H1 (cell line): ENCODE measurements at regions not wholly inside any gene's neighbourhood (a gene's known extent, or its start where the extent isn't known, plus 50 kb on each side); places are given as distances from the start of the nearest gene placed in this dataset.

ENCODE experiments used
- CTCF ChIA-PET: fragments of 300-600 bp; sonication (Branson Sonifier 250); formaldehyde crosslinking; loops from one replicate; lab custom pipeline; 2021; ENCODE audit not compliant: partially characterized antibody; lab: Charles Lee
- POLR2A ChIA-PET: fragments of 300-600 bp; sonication (Branson Sonifier 250); formaldehyde crosslinking; loops from one replicate; lab custom pipeline; 2021; ENCODE audit warnings: inconsistent platforms; ENCODE audit not compliant: partially characterized antibody; lab: Charles Lee
- DNase-seq, 2 experiments: peaks; one replicate each; pipeline versions ENCODE4 v3.0.0 to v3.0.0-alpha.2; 2010 to 2022; ENCODE audit warnings: low spot score in 2 of 2, low read depth in 1 of 2, mixed read lengths in 1 of 2
- FAIRE-seq: peaks from 2 replicates; lab custom pipeline; 2011; peaks lifted over from hg19 to GRCh38; lab: Jason Lieb, UNC
- H2AFZ ChIP-seq: 2 replicates; pipeline ENCODE4 v1.8.1; 2012; ENCODE audit warnings: low read length, inconsistent platforms
- H2AK5ac ChIP-seq: 2 replicates; pipeline ENCODE4 v1.6.1; 2013; ENCODE audit warnings: low read depth, low read length
- H2BK120ac ChIP-seq: replicated peaks from 2 replicates; pipeline ENCODE3; 2013; ENCODE audit warnings: low read depth, low read length, inconsistent platforms
- H2BK12ac ChIP-seq: 2 replicates; pipeline ENCODE4 v1.6.1; 2013; ENCODE audit warnings: low read depth, low read length
- H2BK15ac ChIP-seq: 2 replicates; pipeline ENCODE4 v1.6.1; 2013; ENCODE audit warnings: low read length
- H2BK20ac ChIP-seq: 2 replicates; pipeline ENCODE4 v1.6.1; 2013; ENCODE audit warnings: low read length
- H2BK5ac ChIP-seq: 2 replicates; pipeline ENCODE4 v1.6.1; 2013; ENCODE audit warnings: low read depth, low read length
- H3K14ac ChIP-seq: 2 replicates; pipeline ENCODE4 v1.6.1; 2013; ENCODE audit warnings: inconsistent platforms; ENCODE audit not compliant: insufficient read length
- H3K18ac ChIP-seq: 2 replicates; pipeline ENCODE4 v1.6.1; 2013; ENCODE audit warnings: low read length; ENCODE audit errors: extremely low read depth
- H3K23ac ChIP-seq: 2 replicates; pipeline ENCODE4 v1.6.1; 2013; ENCODE audit warnings: inconsistent platforms; ENCODE audit not compliant: insufficient read length
- H3K23me2 ChIP-seq: 2 replicates; pipeline ENCODE4 v1.6.1; 2013; ENCODE audit warnings: low read depth, low read length
- H3K27ac ChIP-seq: 2 replicates; pipeline ENCODE4 v1.6.1; 2011; ENCODE audit warnings: low read depth, low read length, inconsistent platforms
- H3K27me3 ChIP-seq, 4 experiments: replicated peaks in 1 of 4; 1 replicate in 1 of 4; 2 replicates in 3 of 4; pipeline versions ENCODE4 v1.6.1 to v1.8.1; 2011 to 2013; ENCODE audit warnings: low read length in 3 of 4, mild to moderate bottlenecking in 3 of 4, inconsistent platforms in 2 of 4, mixed read lengths in 2 of 4, moderate library complexity in 1 of 4; ENCODE audit not compliant: control insufficient read depth in 3 of 4, insufficient read depth in 3 of 4; ENCODE audit errors: extremely low read depth in 1 of 4
- H3K36me3 ChIP-seq, 4 experiments: 2 replicates each; pipeline versions ENCODE4 v1.6.1 to v1.8.1; 2011 to 2013; ENCODE audit warnings: mild to moderate bottlenecking in 4 of 4, low read length in 3 of 4, moderate library complexity in 2 of 4, control low read depth in 1 of 4, inconsistent platforms in 1 of 4; ENCODE audit not compliant: insufficient read depth in 4 of 4, control insufficient read depth in 2 of 4
- H3K4ac ChIP-seq: replicated peaks from 2 replicates; pipeline ENCODE3; 2013; ENCODE audit warnings: low read length, low read depth, mixed read lengths, inconsistent platforms; ENCODE audit not compliant: insufficient read length
- H3K4me1 ChIP-seq, 4 experiments: replicated peaks in 1 of 4; 1 replicate in 1 of 4; 2 replicates in 3 of 4; pipeline versions ENCODE4 v1.6.1 to v1.8.1; 2011 to 2013; ENCODE audit warnings: low read length in 3 of 4, inconsistent platforms in 2 of 4, mixed read lengths in 1 of 4; ENCODE audit not compliant: insufficient read depth in 4 of 4, control insufficient read depth in 3 of 4
- H3K4me2 ChIP-seq, 2 experiments: 2 replicates each; pipeline versions ENCODE4 v1.6.1 to v1.8.1; 2011 to 2013; ENCODE audit warnings: low read depth in 2 of 2, low read length in 2 of 2, control low read depth in 1 of 2, inconsistent platforms in 1 of 2, mild to moderate bottlenecking in 1 of 2; ENCODE audit not compliant: insufficient read depth in 1 of 2
- H3K4me3 ChIP-seq, 4 experiments: fragments of 200-600, 300-600 bp in 1 of 4; sonication (generic), shearing (Covaris generic), sonication (Bioruptor Twin) in 1 of 4; 2 replicates each; pipeline versions ENCODE4 v1.5.1 to v1.8.1; 2011 to 2016; ENCODE audit warnings: low read length in 4 of 4, low read depth in 3 of 4, control low read depth in 2 of 4, inconsistent platforms in 2 of 4, mild to moderate bottlenecking in 2 of 4, mixed read lengths in 1 of 4, moderate library complexity in 1 of 4; ENCODE audit not compliant: insufficient read depth in 2 of 4; ENCODE audit errors: extremely low read depth in 1 of 4
- H3K56ac ChIP-seq: replicated peaks from 2 replicates; pipeline ENCODE3; 2013; ENCODE audit warnings: low read depth, mild to moderate bottlenecking, mixed read lengths, low read length, inconsistent platforms; ENCODE audit not compliant: insufficient read length
- H3K79me1 ChIP-seq: 2 replicates; pipeline ENCODE4 v1.6.1; 2013; ENCODE audit warnings: low read depth, low read length, control low read depth
- H3K79me2 ChIP-seq, 2 experiments: 2 replicates each; pipeline versions ENCODE4 v1.6.1 to v1.8.1; 2012 to 2013; ENCODE audit warnings: low read length in 2 of 2, mild to moderate bottlenecking in 2 of 2, inconsistent platforms in 1 of 2; ENCODE audit not compliant: insufficient read depth in 2 of 2, control insufficient read depth in 1 of 2
- H3K9ac ChIP-seq, 4 experiments: replicated peaks in 1 of 4; 1 replicate in 1 of 4; 2 replicates in 3 of 4; pipeline versions ENCODE4 v1.6.1 to v1.8.1; 2011 to 2013; ENCODE audit warnings: low read depth in 3 of 4, low read length in 3 of 4, control low read depth in 2 of 4, mild to moderate bottlenecking in 2 of 4, moderate library complexity in 2 of 4, inconsistent platforms in 1 of 4; ENCODE audit errors: extremely low read depth in 1 of 4
- H3K9me3 ChIP-seq, 2 experiments: 2 replicates each; pipeline versions ENCODE4 v1.6.1 to v1.8.1; 2012 to 2013; ENCODE audit warnings: mild to moderate bottlenecking in 2 of 2, moderate library complexity in 2 of 2, control low read depth in 1 of 2, inconsistent platforms in 1 of 2, low read depth in 1 of 2, low read length in 1 of 2, mixed read lengths in 1 of 2; ENCODE audit not compliant: insufficient read depth in 2 of 2
- H4K20me1 ChIP-seq, 2 experiments: replicated peaks in 1 of 2; 2 replicates each; pipeline versions ENCODE3 to v1.8.1; 2011 to 2013; ENCODE audit warnings: inconsistent platforms in 2 of 2, low read length in 2 of 2, mild to moderate bottlenecking in 1 of 2; ENCODE audit not compliant: insufficient read depth in 2 of 2, control insufficient read depth in 1 of 2
- H4K5ac ChIP-seq: 2 replicates; pipeline ENCODE4 v1.6.1; 2013; ENCODE audit warnings: low read length, low read depth, mixed read lengths, inconsistent platforms; ENCODE audit not compliant: insufficient read length
- H4K8ac ChIP-seq: 2 replicates; pipeline ENCODE4 v1.8.0; 2013; ENCODE audit warnings: mild to moderate bottlenecking, moderate library complexity, low read length, inconsistent platforms; ENCODE audit not compliant: insufficient read depth; ENCODE audit errors: extremely low read depth
- H4K91ac ChIP-seq: replicated peaks from 2 replicates; pipeline ENCODE3; 2013; ENCODE audit warnings: low read length, mixed read lengths, inconsistent platforms; ENCODE audit not compliant: insufficient read length
- BACH1 ChIP-seq: IDR thresholded peaks from 2 replicates; pipeline ENCODE4 v1.6.1; 2012; ENCODE audit warnings: low read length, improper control_type of control experiment
- BRCA1 ChIP-seq: IDR thresholded peaks from 2 replicates; pipeline ENCODE4 v1.6.1; 2012; ENCODE audit warnings: low read depth, low read length, improper control_type of control experiment
- CHD1 ChIP-seq: IDR thresholded peaks from 2 replicates; pipeline ENCODE4 v1.6.1; 2012; ENCODE audit warnings: low read depth, low read length, improper control_type of control experiment
- EZH2 ChIP-seq: fragments of 200-600 bp; sonication (generic); IDR thresholded peaks from 2 replicates; pipeline ENCODE4 v1.7.1; 2012; ENCODE audit warnings: low read depth, mild to moderate bottlenecking, moderate library complexity, low read length, inconsistent platforms; ENCODE audit not compliant: severe bottlenecking
- MAFK ChIP-seq: IDR thresholded peaks from 2 replicates; pipeline ENCODE4 v1.6.1; 2012; ENCODE audit warnings: low read depth, mild to moderate bottlenecking, improper control_type of control experiment, low read length
- YY1 ChIP-seq: IDR thresholded peaks from 2 replicates; pipeline ENCODE4 v1.6.1; 2011; ENCODE audit warnings: low read depth, mild to moderate bottlenecking, low read length
- WGBS, 2 experiments: shearing (Covaris generic) in 1 of 2; methylation state at CpG; one replicate each; pipeline versions ENCODE4 v1.1.6 to v1.1.7; 2013 to 2015; ENCODE audit warnings: low lambda C conversion rate in 2 of 2, mixed read lengths in 2 of 2, inconsistent platforms in 1 of 2, low coverage in 1 of 2, missing lambda C conversion rate in 1 of 2; ENCODE audit not compliant: insufficient replicate concordance in 2 of 2, insufficient coverage in 1 of 2, insufficient read length in 1 of 2; ENCODE audit errors: extremely low coverage in 1 of 2, missing lambda C conversion rate in 1 of 2; 5-methylcytosine and 5-hydroxymethylcytosine counted together
- TF ChIP-seq, protein P1 (sequence below): IDR thresholded peaks from 2 replicates; pipeline ENCODE4 v1.6.1; 2012; ENCODE audit warnings: inconsistent platforms
- TF ChIP-seq, protein P2 (sequence below): IDR thresholded peaks from 2 replicates; pipeline ENCODE4 v1.6.1; 2012; ENCODE audit warnings: inconsistent platforms

DNA sequence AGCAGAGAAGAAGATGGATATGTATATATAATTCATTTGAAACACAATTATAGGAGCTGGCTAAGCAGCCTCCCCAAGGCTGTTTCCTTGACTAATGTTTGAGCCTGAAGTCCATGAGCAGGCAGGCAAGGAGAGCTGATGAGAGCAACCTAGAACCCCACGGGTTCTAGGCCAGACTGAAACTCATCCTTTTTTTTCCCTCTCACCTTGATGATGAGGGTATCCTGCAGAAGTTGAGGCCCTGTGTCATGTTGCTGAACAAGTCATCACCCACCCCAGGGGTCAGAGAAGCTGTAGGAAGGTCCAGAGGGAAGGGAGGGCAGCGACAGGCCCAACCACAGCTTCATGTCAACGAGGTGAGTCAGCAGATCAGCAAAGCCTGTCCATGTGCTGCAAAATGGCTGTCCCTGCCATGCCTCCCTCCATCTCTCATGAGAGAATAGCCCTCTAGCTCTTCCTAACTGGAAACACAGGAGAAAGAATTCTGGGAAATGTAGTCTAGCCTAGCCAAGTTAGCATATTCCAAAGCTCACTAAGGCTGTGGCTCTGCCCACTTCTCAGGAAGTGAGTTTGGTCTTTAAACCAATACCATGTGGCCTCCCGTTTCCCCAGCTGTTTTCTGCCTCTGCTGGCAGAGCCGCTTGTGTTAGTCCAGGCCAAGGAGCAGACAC lies 91.3 kb upstream of the DTNBP1 start:
- H3K4me3 ChIP-seq = no peak overlapping the region
- H3K9ac ChIP-seq = no peak overlapping the region
- H3K36me3 ChIP-seq = 0 out of 8 replicates have a peak, but pooled peaks cover 0 to 2% (median 0%) of the 10 kb centered on the region in 4 experiments
- no peak overlapping the region for H2BK15ac ChIP-seq
- no peak overlapping the region for H3K27ac ChIP-seq
- H3K9me3 ChIP-seq = peaks cover 0 to 7% of the 10 kb centered on the region in 2 experiments; a peak in 1 of 4 replicates
- H4K20me1 ChIP-seq = no peaks in the 10 kb centered on the region
- CTCF ChIA-PET = interaction anchor here (0.7 to 2.6 kb wide), 7 partner anchors 9 to 450 kb away, joined by 3 to 8 read pairs (median 4); no protein-coding TSS in a partner anchor
- no peaks in the 10 kb centered on the region for H3K79me1 ChIP-seq
- H2AK5ac ChIP-seq = no peak overlapping the region
- H4K8ac ChIP-seq = no peak overlapping the region; the same call in 1 of the 2 replicates
- H2BK5ac ChIP-seq = no peak overlapping the region
- no peak overlapping the region for H3K56ac ChIP-seq
- no peak overlapping the region for H3K4me2 ChIP-seq
- no peak overlapping the region for H2BK20ac ChIP-seq
- H3K18ac ChIP-seq = no peak overlapping the region; the same call in 1 of the 2 replicates
- no peaks in the 10 kb centered on the region; a peak in 1 of 7 replicates for H3K27me3 ChIP-seq
- DNase-seq (no peak), FAIRE-seq (no peak)
- H3K4ac ChIP-seq = no peak overlapping the region
- H2BK120ac ChIP-seq = no peak overlapping the region
- TF ChIP-seq CHD1 = no peak
- TF ChIP-seq MAFK = peak; percentile 50; the same call in 1 of the 2 replicates
- no peak for TF ChIP-seq BACH1
- TF ChIP-seq, protein P1, sequence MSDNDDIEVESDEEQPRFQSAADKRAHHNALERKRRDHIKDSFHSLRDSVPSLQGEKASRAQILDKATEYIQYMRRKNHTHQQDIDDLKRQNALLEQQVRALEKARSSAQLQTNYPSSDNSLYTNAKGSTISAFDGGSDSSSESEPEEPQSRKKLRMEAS = peak; percentile 94
- peak; percentile 79 for TF ChIP-seq YY1
- TF ChIP-seq, protein P2, sequence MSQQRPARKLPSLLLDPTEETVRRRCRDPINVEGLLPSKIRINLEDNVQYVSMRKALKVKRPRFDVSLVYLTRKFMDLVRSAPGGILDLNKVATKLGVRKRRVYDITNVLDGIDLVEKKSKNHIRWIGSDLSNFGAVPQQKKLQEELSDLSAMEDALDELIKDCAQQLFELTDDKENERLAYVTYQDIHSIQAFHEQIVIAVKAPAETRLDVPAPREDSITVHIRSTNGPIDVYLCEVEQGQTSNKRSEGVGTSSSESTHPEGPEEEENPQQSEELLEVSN = peak; percentile 94
- no peak for TF ChIP-seq BRCA1
- no peak for TF ChIP-seq EZH2
- 92% methylated on average over 4 of the region's 5 CpGs; no CpG with 5 or more reads in 1 of the 2 experiments for WGBS, 2 experiments
- POLR2A ChIA-PET = interaction anchor here (0.8 to 1.2 kb wide), 2 partner anchors 24 to 375 kb away, joined by 3 to 5 read pairs; partner anchors contain the start of gene MYLIP
- no peak overlapping the region for H4K91ac ChIP-seq
- peak overlapping the region; percentile 47 for H2AFZ ChIP-seq
- no peaks in the 10 kb centered on the region for H3K23me2 ChIP-seq
- peak overlapping the region; percentile 52; the same call in 1 of the 2 replicates for H2BK12ac ChIP-seq
- H3K23ac ChIP-seq = no peak overlapping the region
- H3K79me2 ChIP-seq = no peaks in the 10 kb centered on the region
- H4K5ac ChIP-seq = no peak overlapping the region
- H3K4me1 ChIP-seq = no peaks in the 10 kb centered on the region; a peak in 1 of 7 replicates
- no peak overlapping the region for H3K14ac ChIP-seq
